K562 (cell line): ENCODE measurements at regions not wholly inside any gene's neighbourhood (a gene's known extent, or its start where the extent isn't known, plus 50 kb on each side); places are given as distances from the start of the nearest gene placed in this dataset.

ENCODE experiments used
- ATAC-seq: fragments of 200-7000 bp; cut with Tn5 transposase; 3 replicates; pipeline ENCODE4 v1.9.1; 2020; ENCODE audit warnings: moderate library complexity
- BruUV-seq: library from RNA; stranded (reverse); fragments of 400-500 nt; replicated peaks from 2 replicates; lab custom pipeline; 2021; lab: Mats Ljungman, UMichigan
- CTCF ChIA-PET: fragments of 300-600 bp; formaldehyde crosslinking; extraction: SDS; loops from one replicate; lab custom pipeline; 2021; ENCODE audit warnings: low intra/inter-chr PET ratio; lab: Yijun Ruan, JAX
- POLR2A ChIA-PET: fragments of 300-600, 350-650 bp; sonication (Branson Sonifier 250); formaldehyde crosslinking; extraction: SDS; loops from one replicate; lab custom pipeline; 2021; ENCODE audit warnings: antibody characterized with exemption, inconsistent platforms; lab: Yijun Ruan, JAX
- DNase-seq, 4 experiments: peaks; one replicate each; pipeline versions ENCODE4 v3.0.0 to v3.0.0-alpha.2; 2011 to 2018; ENCODE audit warnings: low spot score in 3 of 4, mixed read lengths in 3 of 4; ENCODE audit errors: extremely low read depth in 1 of 4
- FAIRE-seq: peaks from 2 replicates; lab custom pipeline; 2011; peaks lifted over from hg19 to GRCh38; lab: Jason Lieb, UNC
- H2AFZ ChIP-seq: 2 replicates; pipeline ENCODE4 v1.6.0; 2011; ENCODE audit warnings: low read depth, low read length, control low read depth, inconsistent platforms
- H3K27ac ChIP-seq: fragments of 200-600 bp; 3 replicates; pipeline ENCODE4 v1.8.0; 2011; ENCODE audit warnings: low read depth, mild to moderate bottlenecking, control low read depth, inconsistent platforms, low read length, moderate library complexity, mixed read lengths; ENCODE audit errors: extremely low read depth
- H3K27me3 ChIP-seq, 2 experiments: fragments of 300-600 bp in 1 of 2; 2 replicates in 1 of 2; 3 replicates in 1 of 2; pipeline versions ENCODE4 v1.6.0 to v1.8.0; 2011; ENCODE audit warnings: inconsistent platforms in 2 of 2, low read length in 2 of 2, mild to moderate bottlenecking in 1 of 2, mixed read lengths in 1 of 2, moderate library complexity in 1 of 2; ENCODE audit not compliant: control insufficient read depth in 2 of 2, insufficient read depth in 2 of 2
- H3K36me3 ChIP-seq: fragments of 300-600 bp; 3 replicates; pipeline ENCODE4 v1.8.0; 2011; ENCODE audit warnings: mild to moderate bottlenecking, low read length, inconsistent platforms; ENCODE audit not compliant: control insufficient read depth, insufficient read depth
- H3K4me1 ChIP-seq, 2 experiments: fragments of 200-600 bp in 1 of 2; replicated peaks in 1 of 2; 2 replicates in 1 of 2; 3 replicates in 1 of 2; pipeline versions ENCODE4 v1.5.1 to v1.8.0; 2011; ENCODE audit warnings: inconsistent platforms in 2 of 2, low read length in 2 of 2, mild to moderate bottlenecking in 1 of 2, mixed read lengths in 1 of 2, moderate library complexity in 1 of 2; ENCODE audit not compliant: control insufficient read depth in 2 of 2, insufficient read depth in 2 of 2
- H3K4me2 ChIP-seq: 2 replicates; pipeline ENCODE4 v1.6.1; 2011; ENCODE audit warnings: low read length, control low read depth, inconsistent platforms, mixed read lengths; ENCODE audit not compliant: insufficient read depth
- H3K4me3 ChIP-seq: fragments of 200-600 bp; sonication (generic), shearing (Covaris generic); 2 replicates; pipeline ENCODE4 v1.5.1; 2016; ENCODE audit warnings: control low read depth, inconsistent platforms
- H3K79me2 ChIP-seq: fragments of 200-600 bp; 3 replicates; pipeline ENCODE4 v1.8.0; 2011; ENCODE audit warnings: low read length, inconsistent platforms; ENCODE audit not compliant: control insufficient read depth, insufficient read depth
- H3K9ac ChIP-seq, 2 experiments: 2 replicates each; pipeline versions ENCODE4 v1.6.0 to v1.6.1; 2011; ENCODE audit warnings: low read depth in 2 of 2, low read length in 2 of 2, control low read depth in 1 of 2, inconsistent platforms in 1 of 2, mild to moderate bottlenecking in 1 of 2, mixed read lengths in 1 of 2; ENCODE audit not compliant: insufficient read depth in 1 of 2
- H3K9me1 ChIP-seq: one replicate; pipeline ENCODE4 v1.6.0; 2011; ENCODE audit warnings: inconsistent platforms, mild to moderate bottlenecking, low read length, moderate library complexity; ENCODE audit not compliant: control insufficient read depth, insufficient read depth
- H3K9me3 ChIP-seq: replicated peaks from 2 replicates; pipeline ENCODE4 v1.5.1; 2011; ENCODE audit warnings: low read depth, low read length, inconsistent platforms; ENCODE audit not compliant: control insufficient read depth, insufficient read depth
- H4K20me1 ChIP-seq: replicated peaks from 2 replicates; pipeline ENCODE4 v1.6.1; 2011; ENCODE audit warnings: low read length, inconsistent platforms, mixed read lengths; ENCODE audit not compliant: control insufficient read depth, insufficient read depth
- ATF6 ChIP-seq: sonication (generic); formaldehyde crosslinking; IDR thresholded peaks from 2 replicates; pipeline ENCODE4 v1.4.0; 2020; ENCODE audit warnings: mild to moderate bottlenecking, missing genetic modification reagents
- CBX5 ChIP-seq: IDR thresholded peaks from 2 replicates; pipeline ENCODE4 v1.6.1; 2014; ENCODE audit warnings: low read depth, borderline replicate concordance
- CHD7 ChIP-seq: fragments of 200-600 bp; sonication (generic); IDR thresholded peaks from one replicate; pipeline ENCODE4 v1.6.1; 2012; ENCODE audit warnings: mild to moderate bottlenecking, low read depth, low read length, inconsistent platforms
- FIP1L1 ChIP-seq: fragments of 200-400 bp; formaldehyde crosslinking; IDR thresholded peaks from 2 replicates; pipeline ENCODE4 v1.6.1; 2018; ENCODE audit warnings: mild to moderate bottlenecking, low read depth, low read length; ENCODE audit not compliant: poor library complexity, severe bottlenecking
- HBP1 ChIP-seq: fragments of 450-650 bp; formaldehyde crosslinking; IDR thresholded peaks from 2 replicates; pipeline ENCODE4 v1.4.0; 2022; ENCODE audit warnings: missing genetic modification characterization
- SMARCA5 ChIP-seq: fragments of 450-650 bp; IDR thresholded peaks from 2 replicates; pipeline ENCODE4 v1.6.1; 2016
- TBL1XR1 ChIP-seq, 2 experiments: IDR thresholded peaks; 2 replicates each; pipeline ENCODE4 v1.6.1; 2012; ENCODE audit warnings: improper control_type of control experiment in 2 of 2, low read length in 2 of 2, mild to moderate bottlenecking in 1 of 2
- ZNF253 ChIP-seq: fragments of 250-450 bp; sonication (Bioruptor Pico); conservative IDR thresholded peaks from 2 replicates; pipeline ENCODE4 v1.6.1; 2021; ENCODE audit warnings: mild to moderate bottlenecking
- ZNF707 ChIP-seq: fragments of 250-450 bp; sonication (Bioruptor Pico); conservative IDR thresholded peaks from 2 replicates; pipeline ENCODE4 v1.8.0; 2022; ENCODE audit warnings: inconsistent platforms, mild to moderate bottlenecking, moderate library complexity
- WGBS: fragments of 100-300 bp; shearing (Covaris generic); methylation state at CpG from one replicate; pipeline ENCODE4 v1.1.6; 2016; ENCODE audit warnings: low coverage, mixed read lengths; ENCODE audit not compliant: insufficient coverage; ENCODE audit errors: missing lambda C conversion rate; 5-methylcytosine and 5-hydroxymethylcytosine counted together
- in situ Hi-C: fragments of 300-500 bp; cut with MboI; formaldehyde crosslinking; loops from 4 replicates; pipeline ENCODE4 v1.15.0; 2018; ENCODE audit warnings: inconsistent platforms, mixed read lengths
- intact Hi-C: fragments of 100-400 bp; cut with micrococcal nuclease; formaldehyde crosslinking; loops from 2 replicates; pipeline ENCODE4 v1.14.2; 2022

GRCh38 chrY:19012985-19013384 lies 239.4 kb upstream of the HSFY2 start:
- no peaks in the 10 kb centered on the region for H3K9me1 ChIP-seq
- no peaks in the 10 kb centered on the region for H3K9me3 ChIP-seq
- H3K4me3 ChIP-seq: no peak overlapping the region
- no peak overlapping the region for H2AFZ ChIP-seq
- H3K36me3 ChIP-seq: no peaks in the 10 kb centered on the region
- no TSS peak for BruUV-seq
- no peaks in the 10 kb centered on the region for H3K4me1 ChIP-seq
- FAIRE-seq (no peak), DNase-seq (no peak), ATAC-seq (no peak)
- ChIA-PET POLR2A (no interaction called here), CTCF (no interaction called here)
- WGBS: no CpG with 5 or more reads among the region's 2 CpGs
- H3K27me3 ChIP-seq: no peaks in the 10 kb centered on the region
- H3K9ac ChIP-seq: no peak overlapping the region
- no peaks in the 10 kb centered on the region for H3K79me2 ChIP-seq
- intact Hi-C loops: no loop called here
- in situ Hi-C loops: no loop called here
- no peaks in the 10 kb centered on the region for H4K20me1 ChIP-seq
- no peak overlapping the region for H3K4me2 ChIP-seq
- H3K27ac ChIP-seq: no peak overlapping the region
- TF ChIP-seq ZNF707 (CRISPR knock-in tag) (no peak), TBL1XR1 (IDR thresholded peaks at IDR 0.05; ENCODE audit: low read length in 2 of 2) (no peak), CBX5 (no peak), FIP1L1 (no peak), ATF6 (no peak), SMARCA5 (no peak), HBP1 (CRISPR knock-in tag) (no peak), CHD7 (no peak), ZNF253 (no peak)
